ENCODE measurements at regions not wholly inside any gene's neighbourhood (a gene's known extent, or its start where the extent isn't known, plus 50 kb on each side); places are given as distances from the start of the nearest gene placed in this dataset.

- TF ChIP-seq BRF1 (IDR thresholded peaks at IDR 0.05; ENCODE audit: borderline replicate concordance, extremely low read depth, insufficient read length) (no peak), CHAMP1 (IDR thresholded peaks at IDR 0.05) (no peak), MAZ (CRISPR knock-in tag; conservative IDR thresholded peaks at IDR 0.05 in 1 of 2, IDR thresholded peaks at IDR 0.05 in 1 of 2) (0 out of 4 replicates have a peak, but pooled peaks of 1 of the 2 experiments have one; percentile 19), MLX (CRISPR knock-in tag; conservative IDR thresholded peaks at IDR 0.05) (no peak), CTBP1 (IDR thresholded peaks at IDR 0.05; ENCODE audit: borderline replicate concordance) (peak; percentile 80), SRSF7 (optimal IDR thresholded peaks at IDR 0.05; ENCODE audit: low read depth, low read length) (no peak), ADNP (tag; IDR thresholded peaks at IDR 0.05) (no peak), ZNF12 (CRISPR knock-in tag; IDR thresholded peaks at IDR 0.05) (no peak), ZFX (CRISPR knock-in tag; IDR thresholded peaks at IDR 0.05) (no peak), JUN (IDR thresholded peaks at IDR 0.05; ENCODE audit: borderline replicate concordance, low read depth, low read length) (0 out of 2 replicates have a peak, but pooled peaks have one; percentile 6), JUN (CRISPR knock-in tag; IDR thresholded peaks at IDR 0.05; ENCODE audit: borderline replicate concordance) (no peak), GTF2F1 (IDR thresholded peaks at IDR 0.05; ENCODE audit: low read depth, low read length) (no peak), MEF2A (IDR thresholded peaks at IDR 0.05; ENCODE audit: control insufficient read depth, low read depth, low read length) (no peak), PCBP2 (IDR thresholded peaks at IDR 0.05; ENCODE audit: low read depth, low read length, poor library complexity, severe bottlenecking) (no peak), ZNF124 (CRISPR knock-in tag; IDR thresholded peaks at IDR 0.05) (no peak), MED1 (CRISPR knock-in tag; IDR thresholded peaks at IDR 0.05; ENCODE audit: borderline replicate concordance) (no peak), COPS2 (conservative IDR thresholded peaks at IDR 0.05) (no peak), RAD21 (CRISPR knock-in tag; conservative IDR thresholded peaks at IDR 0.05 in 1 of 2, IDR thresholded peaks at IDR 0.05 in 1 of 2) (peak; percentile 97 to 99), ZFP30 (CRISPR knock-in tag; IDR thresholded peaks at IDR 0.05; ENCODE audit: borderline replicate concordance) (no peak), ZNF184 (CRISPR knock-in tag; IDR thresholded peaks at IDR 0.05) (no peak), EHMT2 (IDR thresholded peaks at IDR 0.05) (no peak), CBFA2T2 (conservative IDR thresholded peaks at IDR 0.05) (no peak), PREB (CRISPR knock-in tag; IDR thresholded peaks at IDR 0.05) (no peak), E2F6 (IDR thresholded peaks at IDR 0.05; ENCODE audit: borderline replicate concordance in 1 of 2, extremely low read depth in 1 of 2, insufficient read depth in 1 of 2, insufficient read length in 1 of 2, low read depth in 1 of 2, low read length in 1 of 2, poor library complexity in 1 of 2, severe bottlenecking in 1 of 2) (peak in 1 of 2 experiments; percentile 51)
Measured at GRCh38 chr21:38733972-38734546, 71.7 kb upstream of the ETS2 start (continued).
